ENCODE measurements at regions not wholly inside any gene's neighbourhood (a gene's known extent, or its start where the extent isn't known, plus 50 kb on each side); places are given as distances from the start of the nearest gene placed in this dataset.

DNA sequence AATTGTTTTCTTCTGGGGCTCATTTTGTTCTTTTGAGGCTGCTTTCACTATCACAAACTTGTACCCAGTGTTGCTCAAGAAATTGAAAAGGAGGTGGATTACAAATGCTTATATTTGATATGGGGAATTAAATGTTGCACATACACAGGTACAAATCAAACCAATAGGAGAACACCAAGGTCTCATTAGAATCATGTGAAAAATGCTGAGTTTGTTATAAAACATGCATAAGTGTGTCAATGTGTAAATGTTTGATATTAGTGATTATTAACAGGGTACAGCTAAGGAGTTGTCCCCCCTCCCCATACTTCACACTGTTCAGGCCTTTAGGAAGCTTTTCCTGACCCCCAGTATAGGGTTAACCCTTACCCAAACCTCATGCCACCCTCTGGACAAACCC is 971.2 kb upstream of the SEL1L start:
- TF ChIP-seq CTCF (IDR thresholded peaks at IDR 0.05) (no peak), NFE2L2 (conservative IDR thresholded peaks at IDR 0.05; ENCODE audit: low read length) (no peak), CBX2 (IDR thresholded peaks at IDR 0.05; ENCODE audit: borderline replicate concordance, low read depth) (no peak), CEBPB (IDR thresholded peaks at IDR 0.05) (no peak)
